ENCODE measurements at regions not wholly inside any gene's neighbourhood (a gene's known extent, or its start where the extent isn't known, plus 50 kb on each side); places are given as distances from the start of the nearest gene placed in this dataset.
A peak's percentile ranks its signal among the peaks of the same experiment; 100 is the strongest.

DNA sequence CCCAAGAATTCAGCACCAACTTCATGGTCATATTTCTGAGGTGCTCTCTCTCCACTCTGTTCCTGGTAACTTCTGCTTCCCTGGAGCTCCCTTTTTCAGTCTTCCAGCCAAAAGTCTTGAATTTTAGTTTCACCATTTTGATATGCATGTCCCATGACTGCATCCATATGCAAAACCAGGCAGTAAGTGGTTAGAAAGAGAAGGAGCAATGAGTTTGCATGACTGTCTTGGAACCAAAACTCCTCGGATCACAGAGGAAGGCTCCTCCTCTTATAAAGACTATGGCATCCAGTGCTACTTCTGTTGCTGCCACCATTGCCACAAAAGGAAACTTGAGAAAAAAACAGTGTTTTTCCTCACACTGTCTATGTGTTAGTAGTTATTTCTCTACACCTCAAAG, 269.1 kb upstream of the GLI3 start:
- Histone ChIP-seq H3K36me3 (no peaks in the 10 kb centered on the region), H3K4me1 (no peaks in the 10 kb centered on the region), H3K4me3 (no peak overlapping the region), H3K9me3 (no peaks in the 10 kb centered on the region), H3K27ac (no peak overlapping the region), H3K27me3 (no peaks in the 10 kb centered on the region)
- 83% methylated on average over 1 of the region's 1 CpG for WGBS
- DNase-seq (ENCODE audit: low spot score in 2 of 2), result no peak
- TF ChIP-seq CTCF (IDR thresholded peaks at IDR 0.05) (no peak), EP300 (IDR thresholded peaks at IDR 0.05) (no peak), POLR2A (IDR thresholded peaks at IDR 0.05) (no peak), POLR2AphosphoS5 (IDR thresholded peaks at IDR 0.05) (no peak)

GRCh38 chr7:42502022-42502421, 265.0 kb upstream of the GLI3 start:
- Histone ChIP-seq H3K27ac (no peak overlapping the region), H3K9me3 (no peaks in the 10 kb centered on the region)
- no peak for TF ChIP-seq POLR2A (IDR thresholded peaks at IDR 0.05)
- TF ChIP-seq POLR2AphosphoS5 (IDR thresholded peaks at IDR 0.05), result no peak
- no peak for TF ChIP-seq CTCF (IDR thresholded peaks at IDR 0.05)
- no peak for TF ChIP-seq EP300 (IDR thresholded peaks at IDR 0.05)

DNA sequence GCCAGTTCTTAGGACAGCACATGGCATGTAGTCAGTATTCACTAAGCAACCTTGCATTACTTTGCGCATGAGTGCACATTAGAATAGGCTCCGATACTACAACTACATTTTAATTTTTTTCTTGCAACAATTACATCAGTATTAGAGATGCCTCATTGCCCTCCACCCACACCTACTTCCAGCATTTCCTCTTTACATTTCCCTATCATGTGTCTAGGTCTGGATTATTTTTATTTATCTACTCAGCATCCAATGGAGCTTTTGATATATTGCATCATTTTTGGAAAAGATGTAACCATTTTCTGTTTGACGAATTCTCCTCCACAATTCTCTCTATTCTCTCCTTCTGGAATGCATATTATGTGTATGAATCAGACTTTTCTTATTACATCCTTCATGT, 258.2 kb upstream of the GLI3 start:
- no peak for DNase-seq (ENCODE audit: low spot score in 2 of 2)
- no peaks in the 10 kb centered on the region for H3K27me3 ChIP-seq
- H3K4me1 ChIP-seq, result peaks cover 18% of the 10 kb centered on the region
- H3K4me3 ChIP-seq, result no peak overlapping the region
- no peaks in the 10 kb centered on the region for H3K9me3 ChIP-seq
- WGBS, result 67% methylated on average over 3 of the region's 3 CpGs
- H3K27ac ChIP-seq, result peak overlapping the region; percentile 26
- TF ChIP-seq POLR2AphosphoS5 (IDR thresholded peaks at IDR 0.05) (no peak), EP300 (IDR thresholded peaks at IDR 0.05) (no peak), CTCF (IDR thresholded peaks at IDR 0.05) (no peak), POLR2A (IDR thresholded peaks at IDR 0.05) (no peak)
- H3K36me3 ChIP-seq, result no peaks in the 10 kb centered on the region

More at GRCh38 chr7:42502022-42502421, 265.0 kb upstream of the GLI3 start:
- H3K4me1 ChIP-seq, result no peaks in the 10 kb centered on the region
- no peaks in the 10 kb centered on the region for H3K36me3 ChIP-seq
- H3K27me3 ChIP-seq, result no peaks in the 10 kb centered on the region
- no peak for DNase-seq (ENCODE audit: low spot score in 2 of 2)
- H3K4me3 ChIP-seq, result no peak overlapping the region
- 86% methylated on average over 1 of the region's 1 CpG for WGBS

DNA sequence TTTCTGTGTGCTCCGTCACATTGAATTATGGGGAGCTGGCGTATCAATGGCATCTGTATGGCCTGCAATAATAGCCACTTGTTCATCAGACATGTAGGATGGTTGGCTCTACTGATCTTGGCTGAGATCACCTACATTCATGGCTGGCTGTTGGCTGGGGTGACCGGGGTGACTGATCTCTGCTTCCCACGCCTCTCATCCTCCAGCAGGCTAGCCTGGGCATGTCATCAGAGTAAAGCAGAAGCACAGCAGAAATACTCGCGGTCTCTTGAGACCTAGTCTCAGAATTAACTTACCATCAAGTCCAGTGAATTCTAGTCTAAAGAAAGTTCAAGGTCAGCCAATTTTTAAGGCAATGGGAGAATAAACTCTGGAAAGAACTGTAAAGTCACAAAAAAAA, 257.7 kb upstream of the GLI3 start:
- WGBS, result 37% methylated on average over 6 of the region's 6 CpGs
- TF ChIP-seq POLR2A (IDR thresholded peaks at IDR 0.05) (no peak), POLR2AphosphoS5 (IDR thresholded peaks at IDR 0.05) (no peak), CTCF (IDR thresholded peaks at IDR 0.05) (no peak), EP300 (IDR thresholded peaks at IDR 0.05) (no peak)
- Histone ChIP-seq H3K36me3 (no peaks in the 10 kb centered on the region), H3K4me1 (peaks cover 18% of the 10 kb centered on the region), H3K4me3 (no peak overlapping the region), H3K27ac (peak overlapping the region; percentile 26), H3K9me3 (no peaks in the 10 kb centered on the region), H3K27me3 (no peaks in the 10 kb centered on the region)
- DNase-seq (ENCODE audit: low spot score in 2 of 2), result no peak

GRCh38 chr7:42494199-42494710, 257.2 kb upstream of the GLI3 start:
- H3K9me3 ChIP-seq, result no peaks in the 10 kb centered on the region
- H3K27me3 ChIP-seq, result no peaks in the 10 kb centered on the region
- DNase-seq (ENCODE audit: low spot score in 2 of 2), result no peak
- H3K4me3 ChIP-seq, result peak overlapping the region; percentile 49
- no peaks in the 10 kb centered on the region for H3K36me3 ChIP-seq
- TF ChIP-seq POLR2A (IDR thresholded peaks at IDR 0.05), result no peak
- no peak for TF ChIP-seq CTCF (IDR thresholded peaks at IDR 0.05)
- no peak for TF ChIP-seq EP300 (IDR thresholded peaks at IDR 0.05)
- no peak for TF ChIP-seq POLR2AphosphoS5 (IDR thresholded peaks at IDR 0.05)
- peaks cover 18% of the 10 kb centered on the region for H3K4me1 ChIP-seq
- 46% methylated on average over 5 of the region's 5 CpGs for whole genome bisulfite sequencing
- H3K27ac ChIP-seq, result peak overlapping the region; percentile 26

All from suprapubic skin (tissue), 4 donors.